ENCODE measurements at regions not wholly inside any gene's neighbourhood (a gene's known extent, or its start where the extent isn't known, plus 50 kb on each side); places are given as distances from the start of the nearest gene placed in this dataset.
"Not testable (repeated sequence)": the region's sequence is repeated elsewhere in the genome, so short reads cannot be mapped to it uniquely, and the experiment has no call there.

DNA sequence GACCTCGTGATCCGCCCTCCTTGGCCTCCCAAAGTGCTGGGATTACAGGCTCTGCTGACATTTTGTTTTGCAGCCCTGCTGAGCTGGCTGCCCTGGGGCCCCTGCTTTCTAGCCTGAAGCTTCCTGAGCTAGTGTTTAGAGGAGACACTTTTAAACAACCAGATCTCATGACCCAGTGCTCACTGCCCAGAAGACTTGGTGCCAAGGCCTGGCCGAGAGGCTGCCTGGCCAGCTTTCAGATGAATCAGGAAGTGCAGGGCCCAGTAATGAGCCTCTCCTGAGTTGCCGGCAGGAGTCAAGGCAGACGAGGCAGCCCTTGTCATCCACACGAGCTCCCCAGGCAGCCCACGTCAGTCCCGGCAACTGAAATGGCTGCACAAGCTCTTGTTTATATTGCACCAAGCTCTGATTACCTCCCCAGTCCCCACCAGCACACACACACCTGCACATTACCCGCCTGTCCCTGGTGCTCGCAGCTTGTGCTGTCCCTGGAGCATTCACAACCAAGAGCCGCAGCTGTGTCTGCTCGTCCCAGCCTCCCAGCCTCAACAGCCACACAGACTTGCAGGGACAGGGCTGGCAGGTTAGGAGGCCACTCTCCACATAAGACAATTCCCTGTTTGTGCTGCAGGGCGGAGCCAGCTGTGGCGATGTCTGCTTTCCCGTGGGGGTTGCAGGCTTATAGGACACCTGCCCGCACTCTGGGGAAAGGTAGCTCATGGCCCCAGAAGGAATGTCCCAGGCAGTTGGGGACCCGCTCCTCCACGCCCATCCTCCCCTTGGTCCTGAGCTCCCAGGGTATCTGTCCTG, 331.2 kb upstream of the MYT1L start:
- no peak for DNase-seq (ENCODE audit: low read depth)

DNA sequence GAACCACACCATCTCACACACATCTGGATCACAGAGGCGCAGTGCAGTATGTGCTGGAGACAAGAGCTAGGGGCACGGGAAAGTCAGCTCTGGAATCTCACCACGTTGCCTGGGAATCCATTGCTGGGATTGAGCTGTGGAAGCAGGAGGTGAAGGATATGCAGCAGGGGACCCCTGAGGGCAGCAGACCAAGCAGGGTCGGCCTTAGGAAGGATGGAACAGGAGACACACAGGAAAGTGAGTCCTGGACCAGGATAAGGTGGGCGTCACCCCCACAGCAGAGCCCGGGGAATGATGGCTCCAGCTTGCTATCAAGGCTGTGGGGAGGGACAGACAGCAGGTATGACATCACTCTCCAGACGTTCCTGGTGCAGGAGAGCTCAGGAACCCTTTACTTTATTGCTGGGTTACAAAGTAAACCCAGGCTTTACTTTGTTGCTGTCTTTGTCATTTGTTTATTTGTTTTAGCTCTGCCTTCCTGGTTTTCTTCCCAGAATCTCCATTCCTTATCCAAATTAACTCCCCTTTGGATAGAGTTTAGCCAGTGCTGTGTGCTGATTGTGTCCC, 329.8 kb upstream of the MYT1L start:
- DNase-seq (ENCODE audit: low read depth) = no peak

DNA sequence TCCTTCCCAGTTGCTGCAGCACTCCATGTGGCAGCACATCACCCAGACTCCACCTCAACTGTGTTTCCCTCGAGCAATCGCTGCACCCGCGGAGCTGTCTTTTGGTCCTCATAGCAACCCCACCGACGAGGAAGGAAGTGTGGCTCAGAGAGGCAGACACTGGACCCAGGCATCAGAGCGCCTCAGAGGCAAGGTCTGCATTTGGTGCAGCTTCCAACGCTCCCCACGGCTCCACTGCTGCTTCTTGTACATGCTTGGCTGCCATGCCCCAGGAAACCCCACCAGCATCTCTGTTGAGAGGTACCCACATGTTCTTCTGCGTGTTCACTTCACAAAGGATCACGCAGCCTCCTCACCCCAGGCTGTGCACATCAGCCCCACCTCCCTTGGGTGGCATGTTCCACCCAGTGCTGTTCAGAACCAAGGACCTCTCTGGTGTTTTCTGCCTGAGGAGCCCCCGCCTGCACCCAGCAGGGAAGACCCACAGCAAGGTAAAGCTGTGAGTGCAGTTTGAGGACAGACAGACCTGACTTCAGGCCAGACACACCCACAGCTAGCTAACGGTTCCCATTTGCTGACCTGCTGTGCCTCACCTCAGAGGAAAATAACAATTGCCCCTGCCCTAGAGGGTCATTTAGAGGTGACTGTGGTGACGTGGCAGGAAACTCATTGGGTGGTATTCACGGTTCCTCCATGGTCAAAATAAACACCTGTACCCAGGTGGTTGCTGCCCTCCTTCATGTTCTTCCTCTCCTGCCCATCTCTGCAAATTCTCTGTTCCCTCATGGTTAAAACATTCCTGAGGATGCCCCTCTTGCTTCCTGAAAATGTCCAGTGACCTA, 326.3 kb upstream of the MYT1L start:
- no peak for DNase-seq (ENCODE audit: low read depth)

- no peak for DNase-seq (ENCODE audit: low read depth)
Observed at GRCh38 chr2:2656115-2657011, 325.3 kb upstream of the MYT1L start.

DNA sequence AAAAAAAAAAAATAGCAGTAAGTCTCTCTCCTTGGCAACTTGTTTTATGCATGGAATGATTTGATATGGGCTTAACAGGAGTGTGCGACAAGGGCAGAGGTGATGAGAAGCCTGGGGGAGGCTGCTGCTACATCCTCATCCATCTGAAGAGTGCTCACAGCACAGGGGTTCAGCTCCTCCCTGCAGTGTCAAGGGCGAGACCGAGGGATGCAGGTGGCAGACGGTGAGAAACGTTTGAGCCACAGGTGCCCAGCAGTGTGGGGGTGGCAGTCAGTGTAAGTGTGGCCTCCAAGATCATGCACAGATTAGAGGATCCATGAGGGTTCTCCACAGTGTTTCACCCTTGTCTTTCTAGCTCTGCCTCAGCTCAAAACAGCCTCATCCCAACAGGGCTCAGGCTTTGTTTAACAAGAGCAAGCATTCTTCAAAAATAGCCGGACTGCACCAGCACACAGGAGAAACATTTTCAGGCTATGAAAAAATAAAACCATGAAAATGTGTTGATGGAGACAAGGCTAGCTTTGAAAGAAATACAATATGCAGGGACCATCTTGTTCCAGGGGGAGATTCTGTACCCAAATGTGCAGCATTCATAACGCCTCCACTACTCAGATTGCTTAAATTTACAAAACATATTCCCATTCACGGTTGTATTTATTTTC, 324.5 kb upstream of the MYT1L start:
- no peak for DNase-seq (ENCODE audit: low read depth)

DNA sequence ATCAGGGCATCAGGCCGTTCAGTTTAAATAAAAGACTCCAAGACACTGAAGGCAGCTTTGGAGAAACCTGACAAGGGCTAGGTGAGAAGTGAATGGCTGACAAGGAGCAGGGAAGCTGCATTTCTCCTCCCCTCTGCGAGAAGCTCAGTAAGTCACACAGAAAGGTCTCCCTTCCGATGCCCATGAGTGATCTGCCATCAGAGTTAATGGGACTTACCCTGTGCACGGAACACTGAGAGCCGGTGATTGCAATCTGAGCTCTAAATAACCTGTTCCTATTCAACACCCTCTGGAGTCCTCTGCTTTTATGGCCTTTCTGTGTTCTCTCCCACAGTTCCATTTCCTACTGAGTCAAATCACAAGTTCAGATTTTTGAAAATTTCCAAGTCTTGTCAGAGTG, 322.2 kb upstream of the MYT1L start:
- DNase-seq (ENCODE audit: low read depth) = no peak

DNA sequence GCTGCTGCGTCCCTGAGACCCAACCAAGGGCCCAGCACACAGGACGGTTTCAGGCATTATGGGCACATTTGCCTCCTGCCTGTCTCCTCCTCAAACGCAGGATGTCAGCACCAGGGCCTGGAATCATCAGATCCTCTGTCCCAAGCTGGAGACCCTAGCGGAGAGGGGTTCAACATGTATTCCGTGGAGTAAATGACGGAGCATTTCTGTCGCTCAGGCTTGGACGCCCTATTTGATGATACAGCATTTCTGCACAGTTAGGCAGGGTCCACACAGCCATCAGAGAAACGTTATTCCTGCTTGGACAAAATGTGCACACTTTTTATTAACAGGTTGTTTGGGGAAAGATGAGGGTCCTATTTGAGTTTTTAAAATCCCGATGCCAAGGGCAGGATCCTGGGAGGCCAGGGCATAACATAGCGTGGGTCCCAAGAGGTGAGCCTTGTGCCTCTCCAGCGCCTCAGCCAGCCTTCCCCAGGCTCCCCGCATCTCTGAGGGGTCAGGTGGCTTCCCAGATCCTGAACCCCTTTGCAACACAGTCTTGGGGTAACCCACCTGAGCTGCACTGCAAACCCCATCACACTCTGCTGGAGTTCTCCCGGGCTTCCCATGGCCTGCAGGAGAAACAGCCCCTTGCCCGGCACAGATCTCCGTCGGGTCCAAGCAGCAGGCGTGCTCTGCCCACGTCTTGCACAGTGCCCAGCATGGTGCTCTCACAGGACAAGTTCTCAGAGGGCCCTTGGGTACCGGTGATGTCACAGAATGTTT, 319.7 kb upstream of the MYT1L start:
- no peak for DNase-seq (ENCODE audit: low read depth)

GRCh38 chr2:2649109-2650072, 318.3 kb upstream of the MYT1L start:
- DNase-seq (ENCODE audit: low read depth) = no peak

- no peak for DNase-seq (ENCODE audit: low read depth)
Observed at GRCh38 chr2:2648094-2648493, 317.0 kb upstream of the MYT1L start.

DNA sequence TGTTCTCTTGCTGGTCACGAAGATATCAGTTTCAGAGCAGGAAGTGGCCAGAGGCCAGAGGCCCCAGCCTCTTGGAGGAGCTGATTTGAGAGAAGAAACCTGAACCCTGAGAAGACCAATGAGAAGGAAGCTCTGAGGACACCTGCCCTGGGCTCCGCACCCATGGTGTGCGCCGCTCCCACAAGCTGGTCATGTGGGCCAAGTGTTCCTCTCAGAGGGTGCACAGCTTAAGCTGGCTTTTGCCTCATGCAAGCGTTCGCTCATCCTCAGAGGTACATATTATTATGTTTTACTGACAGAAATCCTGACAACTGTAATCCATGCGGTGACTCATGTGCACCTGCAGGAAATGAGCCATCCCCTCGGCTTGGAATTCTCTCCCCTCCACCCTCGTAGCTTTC, 316.1 kb upstream of the MYT1L start:
- DNase-seq (ENCODE audit: low read depth) = no peak

DNA sequence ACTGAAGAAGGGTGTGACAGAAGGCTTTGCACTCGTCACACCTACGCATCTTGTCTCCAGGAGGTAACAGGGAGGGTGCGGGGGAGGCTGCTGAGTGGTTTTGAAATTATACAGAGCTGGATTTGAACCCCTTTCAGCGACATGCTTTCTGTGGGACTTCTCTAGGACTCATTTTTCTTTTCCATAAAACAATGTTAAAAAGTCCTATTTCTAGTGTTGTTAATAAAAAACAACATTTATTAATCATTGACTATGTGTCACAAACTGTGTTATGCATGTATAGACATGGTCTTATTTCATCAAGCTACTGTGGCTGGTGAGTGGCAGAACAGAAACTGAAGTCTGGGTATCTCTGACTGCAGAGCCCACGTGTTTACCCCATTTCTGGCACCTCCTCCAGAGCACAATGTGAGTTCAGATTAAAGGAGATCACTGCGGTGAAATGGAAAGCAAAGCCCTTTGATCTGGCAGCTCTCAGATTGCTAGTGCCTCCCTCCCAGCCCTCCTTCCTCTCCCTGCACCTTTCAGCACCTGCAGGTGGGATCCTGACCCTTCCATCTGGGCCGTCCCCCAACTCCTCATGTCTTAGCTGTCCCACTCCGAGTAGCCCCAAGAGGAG, 315.5 kb upstream of the MYT1L start:
- no peak for DNase-seq (ENCODE audit: low read depth)

- no peak for DNase-seq (ENCODE audit: low read depth)
Observed at GRCh38 chr2:2645162-2645855, 314.2 kb upstream of the MYT1L start.

- DNase-seq (ENCODE audit: low read depth) = not testable (repeated sequence)
Observed at GRCh38 chr2:2644751-2645150, 313.7 kb upstream of the MYT1L start.

DNA sequence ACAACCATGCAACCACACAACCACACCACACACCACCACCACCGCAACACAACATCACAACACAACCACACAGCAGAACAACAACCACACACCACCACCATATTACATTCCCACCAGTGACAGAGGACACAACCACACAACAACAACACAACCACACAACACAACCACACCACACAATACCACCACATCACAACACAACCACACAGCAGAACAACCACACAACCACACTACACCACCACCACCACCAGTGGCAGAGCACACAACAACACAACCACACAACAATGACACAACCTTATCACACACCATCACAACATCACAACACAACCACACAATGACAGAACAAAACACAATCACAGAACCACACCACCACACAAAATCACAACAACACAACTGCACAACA, 313.0 kb upstream of the MYT1L start:
- DNase-seq (ENCODE audit: low read depth) = no peak

DNA sequence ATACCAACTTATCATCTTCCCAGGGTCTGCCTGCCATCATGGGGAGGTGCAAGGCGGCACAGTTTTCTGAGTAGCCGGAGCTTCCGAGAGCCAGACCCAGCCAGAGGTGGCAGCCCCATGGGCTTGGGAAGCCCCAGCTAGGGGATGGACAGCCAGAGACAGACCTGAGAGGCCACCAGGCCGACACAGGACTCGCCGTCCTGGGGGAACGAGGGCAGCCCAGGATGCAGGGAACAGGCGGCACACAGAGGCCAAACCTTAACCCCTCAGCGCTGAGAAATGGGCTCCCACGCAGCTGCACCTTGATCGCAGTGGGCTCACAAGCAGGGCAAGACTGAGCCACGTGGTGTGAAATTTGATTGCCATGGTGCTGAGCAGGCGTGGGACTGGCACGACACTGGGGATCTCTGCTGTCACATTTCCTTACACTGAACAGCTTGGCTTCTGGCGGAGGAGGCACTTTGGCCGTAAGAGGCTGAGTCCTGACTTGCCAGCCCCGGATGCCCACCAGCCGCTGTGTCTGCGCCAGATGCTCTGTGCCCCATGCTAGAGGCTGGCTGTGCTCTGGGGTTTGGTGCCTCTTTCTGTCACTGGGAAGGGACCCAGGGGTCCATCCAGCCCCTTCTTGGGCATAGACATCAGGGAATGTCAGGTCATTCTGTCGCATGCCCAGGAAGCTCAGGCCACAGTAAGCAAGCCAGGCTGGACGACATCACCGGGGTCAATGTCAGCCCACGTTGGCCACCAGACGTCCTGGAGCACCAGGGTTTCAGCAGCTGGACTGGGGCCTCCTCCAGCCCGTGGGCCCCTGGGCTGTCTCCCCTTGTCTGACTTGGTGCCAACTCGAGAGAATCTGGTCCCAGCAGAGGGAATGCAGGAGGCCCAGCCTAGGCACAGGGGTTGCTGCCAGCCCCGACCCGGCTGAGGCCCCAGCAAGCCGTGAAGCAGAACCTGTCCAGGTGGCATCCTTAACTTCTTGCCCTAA, 312.1 kb upstream of the MYT1L start:
- no peak for DNase-seq (ENCODE audit: low read depth)

- DNase-seq (ENCODE audit: low read depth) = no peak
Observed at GRCh38 chr2:2641541-2642410, 310.7 kb upstream of the MYT1L start.
